BLaER1 treated with 17β-estradiol and CSF1 and Interleukin-3, amounts not matched to agents 10 nM and 100 nM (cell line): ENCODE measurements at regions not wholly inside any gene's neighbourhood (a gene's known extent, or its start where the extent isn't known, plus 50 kb on each side); places are given as distances from the start of the nearest gene placed in this dataset.

Experiments
- H3K27ac ChIP-seq, 11 experiments: shearing (Covaris generic); formaldehyde crosslinking; 2 replicates each; pipeline ENCODE4 v1.8.1; 2022
- H3K27me3 ChIP-seq, 11 experiments: shearing (Covaris generic); formaldehyde crosslinking; 2 replicates each; pipeline ENCODE4 v1.8.1; 2022
- H3K36me3 ChIP-seq, 11 experiments: shearing (Covaris generic); formaldehyde crosslinking; 2 replicates each; pipeline ENCODE4 v1.8.1; 2022
- H3K4me1 ChIP-seq, 10 experiments: shearing (Covaris generic); formaldehyde crosslinking; 2 replicates each; pipeline ENCODE4 v1.8.1; 2022
- H3K4me2 ChIP-seq, 11 experiments: shearing (Covaris generic); formaldehyde crosslinking; 2 replicates each; pipeline ENCODE4 v1.8.1; 2022
- H3K4me3 ChIP-seq, 10 experiments: shearing (Covaris generic); formaldehyde crosslinking; 2 replicates each; pipeline ENCODE4 v1.8.1; 2022
- H3K9ac ChIP-seq, 11 experiments: shearing (Covaris generic); formaldehyde crosslinking; 2 replicates each; pipeline ENCODE4 v1.8.1; 2022
- H3K9me3 ChIP-seq, 11 experiments: shearing (Covaris generic); formaldehyde crosslinking; replicated peaks in 1 of 11; 2 replicates each; pipeline ENCODE4 v1.8.1; 2022
- H4K20me1 ChIP-seq, 11 experiments: shearing (Covaris generic); formaldehyde crosslinking; 2 replicates each; pipeline ENCODE4 v1.8.1; 2022
- Cebpa-rat ChIP-seq, 11 experiments: shearing (Covaris generic); IDR thresholded peaks; 2 replicates each; pipeline ENCODE4 v1.8.1; 2022

DNA sequence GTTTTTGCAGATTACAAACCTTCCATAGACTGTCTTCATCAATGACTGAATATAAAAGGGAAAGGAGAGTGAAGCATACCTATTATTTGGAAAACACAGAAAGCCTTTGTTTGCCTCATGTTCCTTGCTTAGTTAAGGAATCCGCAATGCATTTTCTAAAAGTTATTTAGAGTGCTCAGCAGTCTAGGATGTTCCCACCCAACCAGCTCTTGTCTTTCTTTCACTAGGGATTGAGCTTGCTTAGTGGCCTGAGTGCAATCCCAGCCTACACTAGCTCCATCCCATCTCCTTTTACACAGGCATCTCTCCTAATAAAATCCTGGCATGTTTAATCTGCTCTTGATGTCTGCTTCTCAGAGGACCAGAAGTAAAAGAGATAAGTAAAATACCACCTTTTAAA, 850.5 kb upstream of the GJE1 start:
- Histone ChIP-seq H4K20me1 (no peaks in the 10 kb centered on the region), H3K4me1 (no peaks in the 10 kb centered on the region), H3K4me3 (no peak overlapping the region), H3K36me3 (no peaks in the 10 kb centered on the region), H3K4me2 (no peak overlapping the region), H3K9ac (no peak overlapping the region), H3K27ac (no peak overlapping the region), H3K9me3 (peaks cover 0 to 2% (median 0%) of the 10 kb centered on the region in 11 experiments; a peak in 3 of 22 replicates), H3K27me3 (no peaks in the 10 kb centered on the region)
- no peak for TF ChIP-seq Cebpa-rat (IDR thresholded peaks at IDR 0.05)

DNA sequence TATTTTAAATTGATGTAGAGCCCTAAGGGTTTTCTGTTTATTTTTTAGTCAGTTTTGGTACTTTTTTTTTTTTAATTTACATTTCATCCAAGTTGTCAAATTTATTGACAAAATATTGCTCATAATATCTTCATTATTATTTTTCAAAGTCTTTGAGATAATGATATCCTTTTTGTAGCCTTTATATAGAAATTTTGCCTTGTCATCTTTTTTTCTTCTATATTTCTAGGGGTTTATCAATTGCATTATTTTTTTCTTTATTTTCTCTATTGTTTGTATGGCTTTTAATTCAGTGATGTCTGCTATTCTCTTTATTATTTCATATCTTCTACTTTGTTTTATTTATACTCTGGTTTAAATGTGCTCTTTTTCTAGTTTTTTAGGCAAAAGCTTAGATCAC, 863.0 kb upstream of the GJE1 start:
- no peak overlapping the region for H3K4me3 ChIP-seq
- H3K4me1 ChIP-seq, result no peaks in the 10 kb centered on the region
- H3K9me3 ChIP-seq, result no peaks in the 10 kb centered on the region
- no peaks in the 10 kb centered on the region for H3K36me3 ChIP-seq
- no peaks in the 10 kb centered on the region for H4K20me1 ChIP-seq
- no peak for TF ChIP-seq Cebpa-rat (IDR thresholded peaks at IDR 0.05)
- H3K4me2 ChIP-seq, result no peak overlapping the region
- no peak overlapping the region for H3K9ac ChIP-seq
- H3K27ac ChIP-seq, result no peak overlapping the region
- H3K27me3 ChIP-seq, result no peaks in the 10 kb centered on the region

GRCh38 chr6:141267420-141267819, 865.3 kb upstream of the GJE1 start:
- H3K4me2 ChIP-seq, result no peak overlapping the region
- no peaks in the 10 kb centered on the region for H3K9me3 ChIP-seq
- no peaks in the 10 kb centered on the region for H3K36me3 ChIP-seq
- TF ChIP-seq Cebpa-rat (IDR thresholded peaks at IDR 0.05), result no peak
- no peaks in the 10 kb centered on the region for H3K27me3 ChIP-seq
- no peak overlapping the region for H3K27ac ChIP-seq
- no peaks in the 10 kb centered on the region for H3K4me1 ChIP-seq
- no peak overlapping the region for H3K4me3 ChIP-seq
- H3K9ac ChIP-seq, result no peak overlapping the region
- no peaks in the 10 kb centered on the region for H4K20me1 ChIP-seq

GRCh38 chr6:141265756-141266623, 866.7 kb upstream of the GJE1 start:
- no peak overlapping the region for H3K4me3 ChIP-seq
- H3K9ac ChIP-seq, result no peak overlapping the region
- no peak for TF ChIP-seq Cebpa-rat (IDR thresholded peaks at IDR 0.05)
- H3K9me3 ChIP-seq, result no peaks in the 10 kb centered on the region
- H3K27ac ChIP-seq, result no peak overlapping the region
- H4K20me1 ChIP-seq, result no peaks in the 10 kb centered on the region
- H3K4me2 ChIP-seq, result no peak overlapping the region
- H3K27me3 ChIP-seq, result no peaks in the 10 kb centered on the region
- no peaks in the 10 kb centered on the region for H3K4me1 ChIP-seq
- H3K36me3 ChIP-seq, result no peaks in the 10 kb centered on the region

GRCh38 chr6:141264101-141264500, 868.6 kb upstream of the GJE1 start:
- Histone ChIP-seq H4K20me1 (no peaks in the 10 kb centered on the region), H3K36me3 (no peaks in the 10 kb centered on the region), H3K27me3 (no peaks in the 10 kb centered on the region), H3K4me2 (no peak overlapping the region), H3K9ac (no peak overlapping the region), H3K27ac (no peak overlapping the region), H3K9me3 (no peaks in the 10 kb centered on the region), H3K4me3 (no peak overlapping the region), H3K4me1 (no peaks in the 10 kb centered on the region)
- no peak for TF ChIP-seq Cebpa-rat (IDR thresholded peaks at IDR 0.05)

- H3K9ac ChIP-seq, result no peak overlapping the region
- no peak overlapping the region for H3K4me2 ChIP-seq
- no peak overlapping the region for H3K4me3 ChIP-seq
- H3K27ac ChIP-seq, result no peak overlapping the region
- H3K9me3 ChIP-seq, result no peaks in the 10 kb centered on the region
- no peaks in the 10 kb centered on the region for H3K27me3 ChIP-seq
- TF ChIP-seq Cebpa-rat (IDR thresholded peaks at IDR 0.05), result no peak
- H3K36me3 ChIP-seq, result no peaks in the 10 kb centered on the region
- no peaks in the 10 kb centered on the region for H3K4me1 ChIP-seq
- no peaks in the 10 kb centered on the region for H4K20me1 ChIP-seq
These were observed 871.1 kb upstream of the GJE1 start for GRCh38 chr6:141261672-141262060.

DNA sequence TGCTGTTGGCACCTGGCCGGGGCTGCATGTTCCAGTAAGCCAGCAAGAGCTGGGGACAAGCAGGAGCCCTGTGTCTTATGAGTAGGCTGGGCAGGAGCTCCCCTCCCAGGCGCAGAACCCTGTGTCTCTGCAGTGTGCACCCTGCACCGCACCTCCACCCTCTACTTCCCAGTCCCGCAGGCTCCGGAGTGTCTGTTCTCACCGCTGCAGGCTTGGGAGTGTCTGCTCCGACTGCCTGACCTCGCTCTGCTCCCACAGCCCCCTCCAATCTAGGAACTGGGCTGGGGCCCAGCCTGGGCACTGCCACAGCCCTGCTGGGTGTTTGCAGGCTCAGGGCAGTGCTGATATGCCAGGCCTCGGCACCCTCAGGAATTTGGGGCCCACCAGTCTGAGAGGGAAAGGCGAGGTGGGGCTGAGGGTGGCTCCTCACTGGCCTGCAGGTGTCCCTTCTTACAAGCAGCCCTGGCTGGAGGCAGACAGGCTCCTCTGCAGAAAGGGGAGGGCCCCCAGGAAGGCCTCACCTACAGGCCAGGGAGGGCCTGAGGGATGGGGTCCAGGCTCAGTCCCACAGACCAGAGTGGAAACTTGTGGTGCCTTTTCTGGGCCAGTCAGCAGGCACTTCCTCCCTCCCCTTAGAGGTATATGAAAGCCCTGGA, 871.6 kb upstream of the GJE1 start:
- H3K4me1 ChIP-seq, result no peaks in the 10 kb centered on the region
- H3K4me2 ChIP-seq, result no peak overlapping the region
- H3K27me3 ChIP-seq, result no peaks in the 10 kb centered on the region
- no peak for TF ChIP-seq Cebpa-rat (IDR thresholded peaks at IDR 0.05)
- H3K9me3 ChIP-seq, result no peaks in the 10 kb centered on the region
- no peaks in the 10 kb centered on the region for H3K36me3 ChIP-seq
- no peak overlapping the region for H3K9ac ChIP-seq
- H3K27ac ChIP-seq, result no peak overlapping the region
- no peaks in the 10 kb centered on the region for H4K20me1 ChIP-seq
- H3K4me3 ChIP-seq, result no peak overlapping the region

DNA sequence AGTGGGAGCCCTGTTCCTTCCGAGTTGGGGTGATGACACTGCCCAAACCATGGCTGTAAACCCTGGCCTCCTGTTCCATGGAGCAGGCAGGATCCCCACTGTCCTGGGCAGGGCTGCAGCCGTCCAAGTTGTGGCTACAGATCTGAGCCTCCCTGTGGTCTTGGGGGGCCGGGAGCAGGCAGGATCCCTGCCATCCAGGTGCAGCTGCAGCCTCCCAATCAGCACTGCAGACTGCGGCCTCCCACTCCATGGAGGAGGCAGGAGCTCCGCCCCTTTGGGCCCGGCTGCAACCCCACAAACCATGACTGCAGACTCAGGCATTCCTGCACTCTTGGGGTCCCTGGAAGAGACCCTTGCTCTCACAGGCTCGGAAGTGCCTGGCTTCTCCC, 872.1 kb upstream of the GJE1 start:
- Histone ChIP-seq H3K27me3 (no peaks in the 10 kb centered on the region), H3K9ac (no peak overlapping the region), H3K9me3 (no peaks in the 10 kb centered on the region), H3K36me3 (no peaks in the 10 kb centered on the region), H3K4me3 (no peak overlapping the region), H3K4me2 (no peak overlapping the region), H3K4me1 (no peaks in the 10 kb centered on the region), H3K27ac (no peak overlapping the region), H4K20me1 (no peaks in the 10 kb centered on the region)
- no peak for TF ChIP-seq Cebpa-rat (IDR thresholded peaks at IDR 0.05)

- Histone ChIP-seq H3K27me3 (no peaks in the 10 kb centered on the region), H3K4me3 (no peak overlapping the region), H3K9ac (no peak overlapping the region), H3K9me3 (no peaks in the 10 kb centered on the region), H4K20me1 (no peaks in the 10 kb centered on the region), H3K27ac (no peak overlapping the region), H3K4me2 (no peak overlapping the region), H3K4me1 (no peaks in the 10 kb centered on the region), H3K36me3 (no peaks in the 10 kb centered on the region)
- no peak for TF ChIP-seq Cebpa-rat (IDR thresholded peaks at IDR 0.05)
These were observed 872.9 kb upstream of the GJE1 start for GRCh38 chr6:141259807-141260206.

GRCh38 chr6:141259091-141259490, 873.6 kb upstream of the GJE1 start:
- no peaks in the 10 kb centered on the region for H3K36me3 ChIP-seq
- no peaks in the 10 kb centered on the region for H3K27me3 ChIP-seq
- H4K20me1 ChIP-seq, result no peaks in the 10 kb centered on the region
- no peak overlapping the region for H3K9ac ChIP-seq
- H3K4me3 ChIP-seq, result no peak overlapping the region
- H3K4me2 ChIP-seq, result no peak overlapping the region
- no peak overlapping the region for H3K27ac ChIP-seq
- no peak for TF ChIP-seq Cebpa-rat (IDR thresholded peaks at IDR 0.05)
- no peaks in the 10 kb centered on the region for H3K4me1 ChIP-seq
- no peaks in the 10 kb centered on the region for H3K9me3 ChIP-seq
